HEK293T (cell line): ENCODE measurements at regions not wholly inside any gene's neighbourhood (a gene's known extent, or its start where the extent isn't known, plus 50 kb on each side); places are given as distances from the start of the nearest gene placed in this dataset.

ENCODE experiments used
- CTCF ChIA-PET: fragments of 350-600 bp; formaldehyde crosslinking; extraction: SDS; loops from one replicate; lab custom pipeline; 2021; ENCODE audit warnings: antibody characterized with exemption, inconsistent platforms; lab: Yijun Ruan, JAX
- POLR2A ChIA-PET: fragments of 350-600 bp; formaldehyde crosslinking; extraction: SDS; loops from one replicate; lab custom pipeline; 2020; ENCODE audit warnings: antibody characterized with exemption, inconsistent platforms; lab: Yijun Ruan, JAX
- DNase-seq: peaks from one replicate; pipeline ENCODE4 v3.0.0; 2012; ENCODE audit warnings: mixed read lengths; ENCODE audit errors: extremely low spot score
- ARNT ChIP-seq: fragments of 450-650 bp; IDR thresholded peaks from 2 replicates; pipeline ENCODE4 v1.6.1; 2017; ENCODE audit warnings: mild to moderate bottlenecking
- BHLHE40 ChIP-seq: fragments of 450-650 bp; IDR thresholded peaks from 2 replicates; pipeline ENCODE4 v1.6.1; 2016; ENCODE audit warnings: mild to moderate bottlenecking, moderate library complexity, borderline replicate concordance
- CTBP1 ChIP-seq: fragments of 450-650 bp; IDR thresholded peaks from 2 replicates; pipeline ENCODE4 v1.6.1; 2016; ENCODE audit warnings: borderline replicate concordance
- ELF4 ChIP-seq: fragments of 450-650 bp; IDR thresholded peaks from 2 replicates; pipeline ENCODE4 v1.6.1; 2017; ENCODE audit warnings: antibody characterized with exemption
- FOXA1 ChIP-seq: fragments of 450-650 bp; IDR thresholded peaks from 2 replicates; pipeline ENCODE4 v1.6.1; 2016; ENCODE audit warnings: mild to moderate bottlenecking
- FOXK2 ChIP-seq: fragments of 450-650 bp; IDR thresholded peaks from 2 replicates; pipeline ENCODE4 v1.6.1; 2016; ENCODE audit warnings: mild to moderate bottlenecking
- FOXM1 ChIP-seq: fragments of 450-650 bp; IDR thresholded peaks from 2 replicates; pipeline ENCODE4 v1.6.1; 2017; ENCODE audit warnings: mild to moderate bottlenecking, borderline replicate concordance
- HDGF ChIP-seq: fragments of 450-650 bp; IDR thresholded peaks from 2 replicates; pipeline ENCODE4 v1.6.1; 2017; ENCODE audit warnings: antibody characterized with exemption, borderline replicate concordance
- L3MBTL2 ChIP-seq: fragments of 450-650 bp; conservative IDR thresholded peaks from 2 replicates; pipeline ENCODE4 v1.6.1; 2016; ENCODE audit warnings: mild to moderate bottlenecking
- LEF1 ChIP-seq: fragments of 450-650 bp; IDR thresholded peaks from 2 replicates; pipeline ENCODE4 v1.6.1; 2017; ENCODE audit warnings: mild to moderate bottlenecking, borderline replicate concordance
- NFRKB ChIP-seq: fragments of 450-650 bp; IDR thresholded peaks from 2 replicates; pipeline ENCODE4 v1.6.1; 2016; ENCODE audit warnings: mild to moderate bottlenecking, moderate library complexity
- PKNOX1 ChIP-seq: fragments of 450-650 bp; IDR thresholded peaks from 2 replicates; pipeline ENCODE4 v1.6.1; 2016
- SP1 ChIP-seq: fragments of 450-650 bp; IDR thresholded peaks from 2 replicates; pipeline ENCODE4 v1.6.1; 2017
- SUZ12 ChIP-seq: fragments of 450-650 bp; IDR thresholded peaks from 2 replicates; pipeline ENCODE4 v1.6.1; 2016; ENCODE audit warnings: mild to moderate bottlenecking
- TARDBP ChIP-seq: fragments of 450-650 bp; IDR thresholded peaks from 2 replicates; pipeline ENCODE4 v1.6.1; 2016
- ZNF384 ChIP-seq: fragments of 450-650 bp; IDR thresholded peaks from 2 replicates; pipeline ENCODE4 v1.6.1; 2016

- no peak for DNase-seq
- POLR2A ChIA-PET = no interaction called here
- CTCF ChIA-PET = no interaction called here
- no peak for TF ChIP-seq HDGF
- no peak for TF ChIP-seq BHLHE40
- no peak for TF ChIP-seq SUZ12
- no peak for TF ChIP-seq FOXM1
- TF ChIP-seq LEF1 = no peak
- no peak for TF ChIP-seq ARNT
- TF ChIP-seq NFRKB = no peak
- no peak for TF ChIP-seq FOXA1
- TF ChIP-seq ZNF384 = no peak
- no peak for TF ChIP-seq L3MBTL2
- no peak for TF ChIP-seq CTBP1
- TF ChIP-seq TARDBP = no peak
- no peak for TF ChIP-seq ELF4
Observed at GRCh38 chr7:49403844-49404243, 369.6 kb upstream of the VWC2 start.

- ChIA-PET CTCF (no interaction called here), POLR2A (no interaction called here)
- no peak for DNase-seq
- TF ChIP-seq LEF1 = no peak
- no peak for TF ChIP-seq TARDBP
- no peak for TF ChIP-seq HDGF
- TF ChIP-seq ELF4 = no peak
- no peak for TF ChIP-seq ZNF384
Observed at GRCh38 chr7:49407205-49407604, 366.2 kb upstream of the VWC2 start.

GRCh38 chr7:49417034-49417433, 356.4 kb upstream of the VWC2 start:
- POLR2A ChIA-PET = no interaction called here
- CTCF ChIA-PET = no interaction called here
- no peak for DNase-seq
- TF ChIP-seq FOXM1 = no peak

GRCh38 chr7:49418963-49419362, 354.5 kb upstream of the VWC2 start:
- ChIA-PET POLR2A (no interaction called here), CTCF (no interaction called here)
- no peak for DNase-seq
- no peak for TF ChIP-seq BHLHE40
- TF ChIP-seq PKNOX1 = no peak
- TF ChIP-seq ZNF384 = no peak
- no peak for TF ChIP-seq LEF1
- TF ChIP-seq FOXM1 = no peak
- no peak for TF ChIP-seq FOXK2
- TF ChIP-seq CTBP1 = no peak
- TF ChIP-seq SUZ12 = no peak
- TF ChIP-seq SP1 = no peak
- no peak for TF ChIP-seq TARDBP
- no peak for TF ChIP-seq HDGF
- no peak for TF ChIP-seq NFRKB
- no peak for TF ChIP-seq L3MBTL2

GRCh38 chr7:49422564-49422963, 350.9 kb upstream of the VWC2 start:
- TF ChIP-seq LEF1 (no peak), HDGF (no peak), ELF4 (no peak)
- ChIA-PET CTCF (no interaction called here), POLR2A (no interaction called here)
- DNase-seq = no peak

- POLR2A ChIA-PET = no interaction called here
- no peak for DNase-seq
- TF ChIP-seq FOXM1 (no peak), ARNT (no peak), L3MBTL2 (no peak), FOXA1 (no peak), ZNF384 (no peak), CTBP1 (no peak), NFRKB (no peak), TARDBP (no peak), SUZ12 (no peak), BHLHE40 (no peak), LEF1 (no peak), ELF4 (no peak), PKNOX1 (no peak), SP1 (no peak), FOXK2 (no peak), HDGF (no peak)
- CTCF ChIA-PET = no interaction called here
Observed at GRCh38 chr7:49424109-49424508, 349.3 kb upstream of the VWC2 start.

- DNase-seq = no peak
- no peak for TF ChIP-seq ZNF384
- no peak for TF ChIP-seq L3MBTL2
- TF ChIP-seq SP1 = no peak
- no peak for TF ChIP-seq BHLHE40
- no peak for TF ChIP-seq ARNT
- TF ChIP-seq LEF1 = no peak
- POLR2A ChIA-PET = no interaction called here
Observed at GRCh38 chr7:49425277-49425818, 348.1 kb upstream of the VWC2 start.

GRCh38 chr7:49432254-49432653, 341.2 kb upstream of the VWC2 start:
- CTCF ChIA-PET = no interaction called here
- TF ChIP-seq BHLHE40 (no peak), CTBP1 (no peak), TARDBP (no peak)
- no peak for DNase-seq
- POLR2A ChIA-PET = no interaction called here

More at GRCh38 chr7:49425277-49425818, 348.1 kb upstream of the VWC2 start:
- CTCF ChIA-PET = no interaction called here
